Progenitor cell of endocrine pancreas (in vitro differentiated cells): ENCODE measurements at regions not wholly inside any gene's neighbourhood (a gene's known extent, or its start where the extent isn't known, plus 50 kb on each side); places are given as distances from the start of the nearest gene placed in this dataset.

ENCODE experiments used
- DNase-seq: peaks from one replicate; pipeline ENCODE4 v3.0.0; 2021; ENCODE audit warnings: low spot score; ENCODE audit not compliant: unreplicated experiment
- H3K27ac Mint-ChIP-seq: 2 replicates; pipeline ENCODE4 v1.8.0; 2021; ENCODE audit warnings: mild to moderate bottlenecking, moderate library complexity, mixed read lengths
- H3K27me3 Mint-ChIP-seq: 2 replicates; pipeline ENCODE4 v1.8.0; 2021; ENCODE audit warnings: mixed read lengths
- H3K36me3 Mint-ChIP-seq: 2 replicates; pipeline ENCODE4 v1.8.0; 2022; ENCODE audit warnings: mixed read lengths; ENCODE audit not compliant: insufficient read depth
- H3K4me1 Mint-ChIP-seq: 2 replicates; pipeline ENCODE4 v1.8.0; 2021; ENCODE audit warnings: low read depth, mixed read lengths
- H3K4me3 Mint-ChIP-seq: 2 replicates; pipeline ENCODE4 v1.8.0; 2021; ENCODE audit warnings: low read depth, mild to moderate bottlenecking, moderate library complexity, mixed read lengths
- H3K9me3 Mint-ChIP-seq: 2 replicates; pipeline ENCODE4 v1.8.0; 2021; ENCODE audit warnings: low read depth, mixed read lengths
- TF ChIP-seq, protein P1 (sequence below): fragments of 200-600 bp; sonication (generic); IDR thresholded peaks from one replicate; pipeline ENCODE4 v1.5.0; 2021; ENCODE audit warnings: antibody characterized with exemption, mild to moderate bottlenecking; ENCODE audit not compliant: unreplicated experiment

DNA sequence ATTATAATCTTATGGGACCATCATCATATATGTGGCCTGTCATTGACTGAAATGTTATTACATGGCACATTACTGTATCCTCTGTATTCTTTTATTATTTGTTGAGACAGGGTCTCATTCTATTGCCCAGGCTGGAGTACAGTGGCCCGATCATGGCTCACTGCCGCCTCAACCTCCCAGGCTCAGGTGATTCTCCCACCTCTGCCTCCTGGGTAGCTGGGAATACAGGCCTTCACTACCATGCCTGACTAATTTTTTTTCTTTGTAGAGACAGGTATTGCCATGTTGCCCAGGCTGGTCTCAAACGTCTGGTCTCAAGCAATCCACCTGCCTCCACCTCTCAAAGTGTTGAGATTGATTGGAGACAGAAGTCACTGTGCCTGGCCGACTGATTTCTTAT, 153.2 kb downstream of the RASSF9 start:
- DNase-seq, result no peak
- H3K4me3 Mint-ChIP-seq, result no peak overlapping the region
- TF ChIP-seq, protein P1, sequence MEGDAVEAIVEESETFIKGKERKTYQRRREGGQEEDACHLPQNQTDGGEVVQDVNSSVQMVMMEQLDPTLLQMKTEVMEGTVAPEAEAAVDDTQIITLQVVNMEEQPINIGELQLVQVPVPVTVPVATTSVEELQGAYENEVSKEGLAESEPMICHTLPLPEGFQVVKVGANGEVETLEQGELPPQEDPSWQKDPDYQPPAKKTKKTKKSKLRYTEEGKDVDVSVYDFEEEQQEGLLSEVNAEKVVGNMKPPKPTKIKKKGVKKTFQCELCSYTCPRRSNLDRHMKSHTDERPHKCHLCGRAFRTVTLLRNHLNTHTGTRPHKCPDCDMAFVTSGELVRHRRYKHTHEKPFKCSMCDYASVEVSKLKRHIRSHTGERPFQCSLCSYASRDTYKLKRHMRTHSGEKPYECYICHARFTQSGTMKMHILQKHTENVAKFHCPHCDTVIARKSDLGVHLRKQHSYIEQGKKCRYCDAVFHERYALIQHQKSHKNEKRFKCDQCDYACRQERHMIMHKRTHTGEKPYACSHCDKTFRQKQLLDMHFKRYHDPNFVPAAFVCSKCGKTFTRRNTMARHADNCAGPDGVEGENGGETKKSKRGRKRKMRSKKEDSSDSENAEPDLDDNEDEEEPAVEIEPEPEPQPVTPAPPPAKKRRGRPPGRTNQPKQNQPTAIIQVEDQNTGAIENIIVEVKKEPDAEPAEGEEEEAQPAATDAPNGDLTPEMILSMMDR, result no peak
- H3K4me1 Mint-ChIP-seq, result no peaks in the 10 kb centered on the region
- peaks cover 4% of the 10 kb centered on the region for H3K9me3 Mint-ChIP-seq
- H3K36me3 Mint-ChIP-seq, result no peaks in the 10 kb centered on the region
- H3K27ac Mint-ChIP-seq, result no peak overlapping the region
- no peaks in the 10 kb centered on the region for H3K27me3 Mint-ChIP-seq

DNA sequence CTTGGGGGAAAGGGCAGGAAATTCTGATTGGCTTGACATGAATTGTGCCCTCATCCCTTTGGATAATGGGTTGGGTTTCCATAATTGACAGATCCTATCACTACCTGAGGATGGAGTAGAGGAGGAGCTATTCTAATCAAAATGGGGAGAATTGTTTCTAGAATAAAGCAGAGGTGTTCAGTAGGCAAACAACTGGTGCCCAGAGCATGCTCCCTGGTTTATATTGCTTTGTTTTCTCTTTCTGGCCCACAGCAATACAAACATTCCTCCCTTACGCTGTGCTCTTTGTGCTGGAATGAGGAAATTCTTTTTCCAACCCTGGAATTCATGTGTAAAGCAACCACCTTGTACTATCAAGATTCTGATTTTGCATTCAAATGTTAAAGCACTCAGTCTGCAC, 147.4 kb downstream of the RASSF9 start:
- Mint-ChIP-seq H3K27me3 (no peaks in the 10 kb centered on the region), H3K4me3 (no peak overlapping the region), H3K4me1 (peaks cover 3% of the 10 kb centered on the region), H3K9me3 (no peaks in the 10 kb centered on the region), H3K27ac (peak overlapping the region; percentile 24), H3K36me3 (no peaks in the 10 kb centered on the region)
- DNase-seq, result no peak
- TF ChIP-seq, protein P1, result no peak

DNA sequence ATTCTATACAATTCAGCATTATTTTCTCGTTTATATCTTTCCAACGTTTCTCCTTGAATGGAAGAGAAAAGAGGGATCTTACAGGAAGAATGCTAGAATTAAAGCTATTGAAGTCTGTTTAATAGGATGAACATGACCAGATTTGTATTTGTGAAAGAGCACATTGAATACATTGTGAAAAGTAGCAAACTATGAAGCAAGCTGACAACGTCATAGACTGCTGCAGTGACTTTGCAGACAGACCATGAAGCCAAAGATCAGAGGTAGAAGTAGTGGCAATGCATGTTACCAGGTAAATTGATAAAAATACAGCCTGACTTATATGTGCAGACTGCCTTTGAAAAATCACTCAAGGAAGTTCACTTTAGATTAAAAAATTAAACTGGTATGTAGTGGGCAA, 146.1 kb downstream of the RASSF9 start:
- H3K27ac Mint-ChIP-seq, result no peak overlapping the region
- H3K9me3 Mint-ChIP-seq, result no peaks in the 10 kb centered on the region
- DNase-seq, result no peak
- TF ChIP-seq, protein P1, result no peak
- H3K4me3 Mint-ChIP-seq, result no peak overlapping the region
- no peaks in the 10 kb centered on the region for H3K27me3 Mint-ChIP-seq
- H3K4me1 Mint-ChIP-seq, result peaks cover 3% of the 10 kb centered on the region
- no peaks in the 10 kb centered on the region for H3K36me3 Mint-ChIP-seq

DNA sequence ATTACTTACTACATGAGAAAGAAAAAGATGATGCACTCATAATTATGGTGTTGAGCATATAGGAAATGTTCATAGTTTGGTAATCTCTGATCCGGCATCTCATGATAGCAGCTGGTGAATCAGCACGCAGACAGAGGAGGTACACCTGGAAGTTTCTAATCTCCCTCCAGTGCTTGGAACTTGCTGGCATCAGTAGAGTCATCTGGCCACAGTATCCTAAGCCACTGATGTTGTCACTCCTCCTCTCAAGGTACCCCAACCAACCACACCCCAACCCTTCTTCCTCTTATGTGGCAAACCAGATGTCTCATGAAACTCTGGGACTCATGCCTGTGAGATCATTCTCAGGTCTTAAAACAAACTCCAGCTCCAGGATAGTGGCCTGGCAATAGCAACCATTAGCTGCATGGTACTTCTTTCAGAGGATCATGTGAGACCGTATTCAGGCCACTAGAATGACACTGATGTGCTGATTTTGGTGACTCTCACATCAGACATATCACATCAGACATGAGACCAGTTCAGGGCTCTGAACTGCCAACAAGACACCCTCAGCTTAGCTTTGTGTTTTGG, 143.0 kb downstream of the RASSF9 start:
- no peaks in the 10 kb centered on the region for H3K9me3 Mint-ChIP-seq
- peak overlapping the region; percentile 59 for H3K27ac Mint-ChIP-seq
- no peaks in the 10 kb centered on the region for H3K36me3 Mint-ChIP-seq

DNA sequence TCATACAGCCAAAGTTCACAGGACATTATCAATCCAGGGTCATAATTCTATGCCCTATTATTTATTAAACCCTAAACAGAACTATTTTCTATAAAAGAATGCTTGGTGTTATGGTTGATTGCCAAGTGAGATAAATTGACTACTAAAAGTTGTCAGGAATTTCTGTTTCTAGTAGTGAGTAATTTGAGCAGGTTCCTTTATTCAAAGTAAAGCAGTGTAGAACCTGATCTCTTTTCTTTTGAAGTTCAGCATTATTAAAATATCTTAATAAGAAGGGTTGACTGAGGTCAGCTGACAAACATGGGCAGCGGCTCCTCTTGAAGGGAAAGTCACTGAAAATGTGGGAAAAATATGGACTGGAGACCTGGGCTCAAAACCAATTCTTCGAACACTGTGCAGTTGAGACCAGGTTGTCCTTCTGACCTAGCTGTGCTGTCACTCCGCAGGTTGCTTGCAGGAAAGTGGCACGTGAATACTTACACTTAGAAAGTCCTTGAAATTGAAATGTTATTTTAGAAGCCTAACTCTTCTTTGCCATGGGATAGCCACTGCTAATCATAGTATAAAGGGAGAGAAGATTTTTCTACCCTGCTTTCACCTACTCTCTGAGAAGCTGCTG, 141.0 kb downstream of the RASSF9 start:
- no peak for DNase-seq
- Mint-ChIP-seq H3K36me3 (no peaks in the 10 kb centered on the region), H3K27ac (no peak overlapping the region), H3K4me3 (no peak overlapping the region), H3K9me3 (no peaks in the 10 kb centered on the region), H3K4me1 (peaks cover 6% of the 10 kb centered on the region), H3K27me3 (no peaks in the 10 kb centered on the region)
- TF ChIP-seq, protein P1, result no peak

More for the DNA sequence above, 143.0 kb downstream of the RASSF9 start:
- TF ChIP-seq, protein P1, result no peak
- Mint-ChIP-seq H3K4me3 (no peak overlapping the region), H3K27me3 (no peaks in the 10 kb centered on the region), H3K4me1 (peaks cover 3% of the 10 kb centered on the region)
- DNase-seq, result no peak
